HG02970 (cell line): ENCODE measurements at regions not wholly inside any gene's neighbourhood (a gene's known extent, or its start where the extent isn't known, plus 50 kb on each side); places are given as distances from the start of the nearest gene placed in this dataset.

Source experiments
- ATAC-seq: cut with Tn5 transposase; IDR thresholded peaks from one replicate; pipeline ENCODE4 v1.9.1; 2021; ENCODE audit warnings: mild to moderate bottlenecking, moderate library complexity, moderate number of reproducible peaks; ENCODE audit not compliant: unreplicated experiment, low FRiP score

- ATAC-seq = no peak
Measured at GRCh38 chr3:113094337-113095221, 103.8 kb downstream of the GTPBP8 start.

GRCh38 chr3:113096188-113096892 is 105.6 kb downstream of the GTPBP8 start:
- ATAC-seq = no peak

- ATAC-seq = no peak
Measured at GRCh38 chr3:113097960-113098447, 107.2 kb downstream of the GTPBP8 start.

- no peak for ATAC-seq
Measured at GRCh38 chr3:113100063-113100462, 109.3 kb downstream of the GTPBP8 start.

GRCh38 chr3:113103588-113103987 is 107.8 kb upstream of the BOC start:
- no peak for ATAC-seq

GRCh38 chr3:113104357-113105092 is 106.8 kb upstream of the BOC start:
- no peak for ATAC-seq

- no peak for ATAC-seq
Measured at GRCh38 chr3:113105093-113105449, 106.3 kb upstream of the BOC start.

GRCh38 chr3:113105966-113106660 is 105.2 kb upstream of the BOC start:
- ATAC-seq = no peak

GRCh38 chr3:113110267-113110666 is 101.1 kb upstream of the BOC start:
- ATAC-seq = no peak

- ATAC-seq = no peak
Measured at GRCh38 chr3:113111011-113111707, 100.2 kb upstream of the BOC start.

- no peak for ATAC-seq
Measured at GRCh38 chr3:113113361-113113760, 98.0 kb upstream of the BOC start.

- ATAC-seq = no peak
Measured at GRCh38 chr3:113117511-113118234, 93.7 kb upstream of the BOC start.

- no peak for ATAC-seq
Measured at GRCh38 chr3:113118336-113118735, 93.0 kb upstream of the BOC start.

- ATAC-seq = no peak
Measured at GRCh38 chr3:113124256-113124830, 87.0 kb upstream of the BOC start.

- no peak for ATAC-seq
Measured at GRCh38 chr3:113125951-113126350, 85.4 kb upstream of the BOC start.

GRCh38 chr3:113128386-113129015 is 82.9 kb upstream of the BOC start:
- ATAC-seq = no peak

GRCh38 chr3:113129168-113129567 is 82.2 kb upstream of the BOC start:
- no peak for ATAC-seq

GRCh38 chr3:113132571-113132996 is 78.8 kb upstream of the BOC start:
- no peak for ATAC-seq
